Middle frontal gyrus (tissue), 1 donor: ENCODE measurements at regions not wholly inside any gene's neighbourhood (a gene's known extent, or its start where the extent isn't known, plus 50 kb on each side); places are given as distances from the start of the nearest gene placed in this dataset.

Source experiments
- DNase-seq: peaks from one replicate; pipeline ENCODE4 v3.0.0-alpha.2; 2015; ENCODE audit warnings: low spot score; ENCODE audit errors: extremely low spot score

DNA sequence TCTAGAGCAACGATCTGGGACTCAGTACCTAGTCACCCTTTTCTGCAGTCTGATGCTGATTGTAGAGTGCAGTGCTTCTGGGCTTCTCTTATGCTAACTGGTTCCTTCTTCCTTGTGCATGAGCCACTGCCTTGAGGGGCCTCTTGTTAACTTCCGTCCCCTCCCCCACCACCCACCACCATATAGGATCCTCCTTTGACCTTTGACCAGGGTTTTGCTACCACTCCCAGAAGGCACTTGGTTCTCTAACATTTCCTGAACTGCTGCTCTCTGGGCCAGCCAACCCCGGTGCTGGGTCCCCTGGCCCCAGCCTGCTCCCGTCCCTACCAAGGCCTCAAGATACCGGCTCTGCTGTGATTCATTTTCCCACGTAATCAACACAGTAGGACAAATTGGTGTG, 104.6 kb upstream of the KLF3 start:
- no peak for DNase-seq

DNA sequence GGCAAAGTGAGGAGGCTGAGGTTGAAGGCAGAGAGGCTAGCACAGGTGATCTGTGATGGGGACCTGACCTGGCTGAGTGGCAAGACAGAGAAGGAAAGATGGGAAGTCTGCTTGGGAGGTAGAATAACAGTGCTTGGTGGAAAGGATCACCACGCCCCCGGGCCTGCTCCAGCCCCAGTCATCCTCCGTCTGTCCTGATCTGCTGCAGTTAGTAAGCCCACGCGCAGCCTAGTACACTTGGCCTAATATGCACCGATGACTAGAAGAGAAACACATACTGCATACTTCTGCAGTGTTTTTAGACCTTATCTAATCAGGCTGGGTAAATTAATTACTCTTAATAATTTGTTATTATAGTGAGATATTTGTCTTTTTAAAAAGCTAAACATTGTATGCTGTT, 103.7 kb upstream of the KLF3 start:
- no peak for DNase-seq

DNA sequence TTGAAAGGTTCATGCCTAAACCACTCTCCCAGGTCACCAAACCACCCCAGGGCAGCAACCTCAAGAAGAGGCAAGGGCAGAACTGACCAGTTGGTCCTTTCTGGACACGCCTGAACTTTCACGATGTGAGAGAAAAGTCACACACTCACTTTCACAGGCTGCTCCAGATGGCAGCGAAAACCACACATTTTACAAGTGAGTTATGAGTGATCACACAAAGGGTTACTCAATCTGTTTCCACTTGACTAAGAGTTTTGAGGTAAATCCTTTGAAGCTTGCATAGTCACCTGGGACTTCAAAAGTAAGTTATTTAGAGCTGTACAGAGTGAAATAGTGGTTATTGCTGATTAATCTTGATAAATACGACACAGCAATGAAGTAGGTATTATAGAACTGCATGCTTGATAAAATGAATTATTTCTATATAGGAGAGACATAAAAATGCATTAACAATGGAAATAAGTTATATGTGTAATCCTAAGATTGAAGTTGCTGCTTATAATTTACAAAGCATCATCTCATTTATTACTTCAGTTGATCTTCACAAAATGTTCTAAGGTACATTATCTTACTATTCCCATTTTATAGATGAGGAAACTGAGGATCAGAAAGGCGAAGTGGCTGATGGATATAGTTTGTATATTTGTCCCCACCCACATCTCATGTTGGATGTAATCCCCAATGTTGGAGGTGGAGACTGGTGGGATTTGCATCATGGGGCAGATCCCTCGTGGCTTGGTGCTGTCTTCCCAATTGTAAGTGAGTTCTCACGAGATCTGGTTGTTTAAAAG, 103.0 kb upstream of the KLF3 start:
- DNase-seq, result no peak

DNA sequence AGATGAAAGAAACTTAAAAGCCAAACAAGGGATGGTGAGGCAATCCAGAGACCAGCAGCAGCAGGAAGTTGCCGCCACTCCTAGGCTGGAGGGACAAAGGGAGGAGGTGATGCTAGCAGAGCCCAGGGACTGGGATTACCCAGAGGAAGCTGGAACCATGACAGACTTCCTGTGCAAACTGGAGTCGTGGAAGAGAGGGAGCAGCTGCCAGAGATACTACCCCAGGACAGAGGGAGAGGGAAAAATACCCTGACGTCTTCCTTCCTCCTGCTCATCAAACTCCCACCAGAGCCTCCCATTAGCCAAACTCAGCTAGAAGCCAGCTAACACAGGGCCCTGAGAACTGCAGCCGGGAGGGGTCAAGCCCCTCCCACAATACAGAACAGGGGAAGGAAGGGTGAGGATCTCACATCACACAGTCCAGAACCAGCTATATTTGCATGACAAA, 101.2 kb upstream of the KLF3 start:
- DNase-seq, result no peak

DNA sequence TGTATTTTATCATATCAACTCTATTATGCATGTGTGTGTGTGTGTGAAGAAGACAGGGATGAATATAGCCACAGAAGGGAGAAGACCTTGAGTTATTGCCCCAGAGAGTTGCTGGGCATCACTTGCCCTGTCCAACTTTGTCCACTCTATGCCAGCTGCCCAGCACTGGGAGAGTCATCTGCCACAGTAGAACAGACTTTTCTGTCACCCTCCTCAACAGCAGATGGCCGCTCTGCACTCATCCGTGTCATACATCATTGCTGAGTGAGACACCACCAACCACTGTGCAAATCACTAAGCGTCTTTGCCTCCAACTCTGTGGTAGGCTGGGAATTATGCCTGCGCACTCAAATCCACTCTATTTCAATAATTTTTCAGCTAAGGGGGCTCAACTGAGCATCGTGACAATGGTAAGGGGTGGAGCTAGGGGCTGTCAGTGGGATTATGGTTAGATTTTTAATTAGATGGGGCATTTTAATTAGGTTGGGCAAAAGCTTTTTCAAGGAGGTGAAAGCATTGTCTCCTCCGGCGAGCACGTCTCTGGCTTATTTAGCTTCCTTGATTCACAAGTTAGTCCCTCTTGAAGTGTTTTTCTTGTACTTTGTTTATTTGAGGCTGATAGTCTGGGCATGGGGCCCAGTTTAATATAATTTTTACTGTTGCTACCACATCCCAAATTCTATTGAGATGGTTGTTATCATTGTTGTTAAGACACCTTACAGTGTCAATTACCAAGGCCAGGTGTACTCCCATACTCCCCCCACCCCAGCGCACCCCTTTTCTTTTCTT, 100.1 kb upstream of the KLF3 start:
- no peak for DNase-seq

DNA sequence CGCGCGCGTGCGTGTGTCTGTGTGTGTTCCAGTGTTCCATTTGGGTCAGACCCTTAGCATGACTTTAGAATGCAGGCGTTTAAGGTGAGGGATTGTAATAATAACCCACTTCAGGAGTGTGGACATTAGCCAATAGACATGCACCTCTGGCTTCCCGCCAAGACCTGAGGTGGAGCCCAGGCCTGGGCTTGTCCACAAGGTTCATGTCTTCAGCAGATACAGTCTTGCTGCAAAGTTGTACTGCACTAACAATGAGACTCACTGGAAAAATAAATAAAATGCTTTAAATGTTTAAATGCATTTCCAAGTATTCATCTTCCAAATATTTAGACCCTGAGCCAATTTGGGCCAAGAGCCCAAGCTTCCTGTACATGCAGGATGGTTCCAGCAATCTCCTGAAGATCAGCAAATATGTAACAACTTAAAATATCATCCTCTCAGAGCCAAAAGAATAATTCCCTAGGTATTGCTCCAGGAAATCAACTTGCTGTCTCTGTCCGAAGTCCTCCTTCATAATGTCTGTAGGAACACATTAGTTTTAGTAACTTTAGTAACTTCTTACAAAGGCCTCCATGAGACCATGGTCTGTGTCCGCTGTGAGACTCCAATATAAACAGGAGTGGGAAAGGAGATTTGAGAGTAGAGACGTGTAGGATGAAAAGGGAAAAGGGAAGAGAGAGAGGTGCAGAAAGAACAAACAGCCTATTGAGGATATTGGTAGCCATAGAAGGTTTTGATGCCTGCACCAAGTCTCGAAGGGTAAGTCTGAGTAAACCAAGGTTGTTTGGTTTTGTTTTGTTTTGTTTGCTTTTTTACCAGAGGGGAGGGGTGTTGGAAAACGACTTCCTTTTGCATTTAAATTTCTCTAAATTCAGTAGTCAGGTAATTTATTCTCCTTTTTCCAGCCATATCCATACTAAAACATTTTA, 98.5 kb upstream of the KLF3 start:
- DNase-seq, result no peak

DNA sequence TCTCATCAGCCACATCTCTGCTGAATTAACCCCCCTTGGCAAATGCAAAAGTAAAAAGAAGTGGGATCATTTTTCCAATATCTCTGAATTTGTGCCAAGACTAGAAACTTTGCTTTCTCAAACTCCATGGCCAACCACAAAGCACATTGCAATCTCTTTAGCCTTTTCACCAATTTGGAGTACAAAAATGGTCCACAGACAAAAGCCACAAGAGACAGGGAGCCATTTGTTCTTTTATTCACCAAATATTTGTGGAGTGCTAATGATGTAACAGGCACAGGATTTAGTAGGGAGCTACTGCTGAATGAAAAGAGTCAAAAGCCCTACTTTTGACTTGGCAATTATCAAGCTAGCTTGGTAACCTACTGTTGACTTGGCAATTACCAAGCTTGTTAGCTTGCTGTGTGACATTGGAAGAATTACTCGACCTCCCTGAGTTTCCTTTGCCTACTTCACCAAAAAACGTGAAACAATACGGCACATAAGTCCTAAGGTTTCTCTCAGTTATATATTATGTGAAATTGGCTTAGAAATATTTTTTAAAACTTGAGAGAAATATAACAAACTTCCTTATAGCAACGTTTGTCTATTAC, 97.1 kb upstream of the KLF3 start:
- DNase-seq, result no peak

DNA sequence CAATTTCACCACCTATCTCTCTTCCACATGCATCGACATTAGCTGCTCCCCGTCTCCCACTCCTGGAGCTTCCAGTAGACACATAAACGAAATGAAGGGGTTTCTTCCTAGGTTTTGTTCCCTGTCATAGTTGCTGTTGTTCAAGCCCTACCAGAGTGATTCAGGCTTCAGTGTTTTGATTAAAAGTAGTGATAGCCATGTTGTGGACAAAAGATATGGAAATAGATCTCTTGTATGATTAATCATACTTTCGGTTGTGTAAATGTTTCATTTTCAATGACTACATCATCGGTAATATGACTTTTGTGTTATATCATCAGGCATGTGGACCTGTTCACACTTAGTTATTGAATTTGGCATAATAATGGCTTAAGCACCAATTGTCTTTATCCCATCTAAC, 96.5 kb upstream of the KLF3 start:
- DNase-seq, result no peak

DNA sequence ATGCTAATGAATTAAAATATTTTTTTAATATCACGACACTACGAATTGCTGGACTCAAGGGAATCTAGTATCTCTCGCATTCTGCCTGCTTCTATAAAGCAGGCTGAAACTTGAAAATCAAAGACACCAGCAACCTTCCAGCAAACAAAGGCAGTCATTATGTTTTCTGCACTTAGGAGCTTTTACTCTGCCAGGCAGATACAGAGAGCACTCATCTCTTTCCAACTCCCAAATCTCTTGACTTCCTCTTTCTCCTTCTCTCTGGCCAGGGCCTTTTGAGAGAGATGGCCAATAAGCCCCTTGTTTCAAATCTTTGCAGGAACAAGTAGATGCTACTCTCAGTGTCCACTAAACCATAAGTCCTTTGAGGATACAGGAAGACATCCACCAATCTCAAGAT, 95.2 kb upstream of the KLF3 start:
- DNase-seq, result no peak

DNA sequence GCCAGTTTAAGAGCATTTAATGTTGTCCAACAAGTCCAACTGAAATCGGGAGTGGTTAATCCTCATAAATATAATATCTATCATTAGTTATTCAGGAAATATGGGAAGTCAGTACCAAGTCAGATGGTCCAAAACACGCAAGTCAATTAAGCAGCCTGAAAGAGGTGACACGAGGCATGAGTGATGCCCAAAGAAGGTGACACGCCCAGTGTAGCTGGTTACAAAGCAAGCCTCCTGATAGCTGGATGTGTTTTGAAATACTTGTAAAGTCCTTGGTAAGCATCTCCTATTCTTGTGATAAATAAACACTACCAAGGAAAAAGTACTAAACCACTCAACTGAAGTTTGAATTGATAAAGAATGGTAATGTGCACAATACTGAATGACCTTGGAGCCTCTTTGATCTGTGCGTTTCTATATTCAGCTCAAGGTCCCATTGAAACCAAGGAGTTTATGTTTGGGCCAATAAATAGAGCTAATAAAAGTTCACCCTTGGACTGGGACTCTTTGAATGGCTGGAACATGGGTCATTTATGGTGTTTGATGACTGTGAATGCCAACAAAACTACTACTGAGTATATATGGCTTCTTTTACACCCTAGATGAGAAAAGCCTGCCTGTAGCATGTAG, 93.2 kb upstream of the KLF3 start:
- DNase-seq, result no peak

DNA sequence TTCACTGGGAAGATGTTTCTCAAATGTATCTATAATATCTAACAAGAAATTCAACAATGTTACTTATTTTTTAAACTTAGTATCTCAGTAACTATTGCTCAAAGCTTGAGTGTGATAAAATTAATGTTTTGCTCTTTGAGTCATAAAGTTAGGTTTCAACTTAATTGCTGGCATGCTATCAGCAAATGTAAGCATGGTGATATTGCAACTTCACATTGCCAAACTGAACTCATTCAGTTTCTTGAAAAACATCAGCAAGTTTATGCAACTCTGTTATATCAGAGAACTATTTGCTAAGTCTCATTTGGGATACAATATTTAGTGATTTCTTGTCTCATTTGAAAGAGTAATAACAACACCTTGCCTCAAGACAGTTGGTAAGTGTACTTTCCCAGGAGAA, 91.2 kb upstream of the KLF3 start:
- DNase-seq, result no peak

DNA sequence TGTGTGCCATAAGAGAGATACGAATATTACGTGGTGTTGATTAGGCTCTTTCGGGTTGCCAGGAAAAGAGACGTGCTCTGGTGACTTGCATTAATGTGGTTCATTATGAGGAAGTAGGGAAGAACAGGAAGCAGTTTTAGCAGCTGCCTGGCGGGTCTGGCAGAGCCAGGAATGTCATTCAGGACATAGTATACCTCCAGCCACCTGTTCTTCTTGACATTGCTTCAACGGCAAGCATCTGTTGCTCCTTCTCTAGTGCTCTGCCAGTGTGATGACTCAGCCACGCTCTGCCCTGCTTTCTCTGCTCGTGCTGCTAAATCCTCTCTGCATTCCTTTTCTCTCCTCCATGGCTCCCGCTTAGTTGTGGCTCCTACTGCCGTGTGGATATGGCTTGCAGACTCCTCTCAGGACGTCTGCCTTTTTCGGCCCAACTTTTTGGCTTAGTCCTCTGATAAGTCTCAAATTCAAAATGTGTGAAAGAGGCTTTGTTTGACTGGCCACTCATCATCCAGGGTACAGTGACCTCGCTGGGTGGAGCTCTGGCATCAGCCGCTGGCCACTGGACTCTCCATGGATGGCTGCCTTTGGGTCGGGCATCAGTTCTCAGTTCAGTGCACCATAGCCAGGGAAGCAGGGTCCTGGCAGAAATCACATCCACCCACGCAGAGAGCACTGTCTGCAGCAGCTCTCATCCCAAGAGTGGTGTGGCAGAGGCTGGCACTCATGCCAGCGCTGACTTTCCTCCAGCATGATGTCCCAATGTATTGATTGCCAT, 89.3 kb upstream of the KLF3 start:
- DNase-seq, result no peak

DNA sequence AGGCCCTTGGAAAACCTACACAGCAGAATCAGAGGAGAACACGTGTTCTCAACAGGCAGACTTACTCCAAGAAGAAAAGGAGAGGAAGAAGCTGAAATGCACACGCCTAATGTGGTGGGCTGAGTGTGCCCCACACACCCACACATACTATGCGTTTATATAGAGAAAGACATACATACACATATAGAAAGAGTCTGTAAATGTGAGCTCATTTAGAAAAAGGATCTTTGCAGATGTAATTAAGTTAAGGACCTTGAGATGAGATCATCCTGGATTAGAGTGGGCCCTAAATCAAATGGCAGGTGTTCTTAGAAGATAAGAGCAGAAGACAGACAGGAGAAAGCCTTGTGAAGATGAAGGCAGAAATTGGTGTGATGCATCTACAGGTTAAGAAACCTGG, 87.2 kb upstream of the KLF3 start:
- DNase-seq, result no peak

DNA sequence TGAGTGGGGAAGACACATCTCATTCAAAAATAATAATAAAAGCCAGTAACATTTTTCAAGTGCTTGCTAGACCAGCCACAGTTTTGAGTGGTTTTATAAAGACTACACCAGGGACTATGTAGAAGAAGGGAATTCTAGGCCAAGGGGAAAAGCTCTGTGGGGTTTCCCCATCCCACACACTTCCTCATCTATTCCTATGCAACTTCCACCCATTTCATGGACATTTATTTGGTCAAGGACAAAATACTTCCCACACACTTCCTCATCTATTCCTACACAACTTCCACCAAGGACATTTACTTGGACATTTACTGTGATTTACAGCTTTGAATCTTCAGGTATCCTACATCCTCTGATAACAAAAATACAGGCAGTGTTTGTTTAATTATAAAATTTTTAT, 86.5 kb upstream of the KLF3 start:
- DNase-seq, result no peak

DNA sequence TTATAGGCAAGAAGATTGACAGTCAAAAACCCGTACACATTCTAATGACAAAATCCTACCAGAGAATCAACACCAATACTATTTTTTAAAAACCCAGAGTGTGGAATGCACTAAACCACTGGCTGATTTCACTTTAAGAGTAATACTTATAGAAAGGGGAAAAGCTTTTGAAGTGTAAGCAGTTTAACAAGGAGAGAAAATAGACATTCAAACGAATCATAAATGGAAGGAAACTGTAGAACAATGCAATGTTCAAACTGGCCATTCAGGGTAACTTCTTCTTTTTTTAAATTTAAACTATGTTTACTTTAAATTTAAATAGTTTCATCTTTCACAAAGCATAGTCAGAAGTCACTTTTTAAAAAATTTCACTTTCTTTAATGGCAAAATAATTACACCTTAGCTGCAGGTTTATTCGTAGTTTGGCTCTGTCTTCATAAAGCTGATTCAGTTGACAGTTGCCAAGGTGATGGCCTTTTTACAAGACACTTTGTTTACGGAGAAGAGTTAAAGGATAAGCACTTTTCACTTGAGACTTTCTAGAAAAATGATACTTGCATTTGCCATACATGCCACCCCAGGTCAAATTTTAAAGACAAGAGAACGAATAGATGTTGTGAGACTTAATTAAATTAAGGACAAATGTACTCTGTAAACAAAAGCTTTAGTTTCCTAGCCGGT, 82.4 kb upstream of the KLF3 start:
- no peak for DNase-seq

DNA sequence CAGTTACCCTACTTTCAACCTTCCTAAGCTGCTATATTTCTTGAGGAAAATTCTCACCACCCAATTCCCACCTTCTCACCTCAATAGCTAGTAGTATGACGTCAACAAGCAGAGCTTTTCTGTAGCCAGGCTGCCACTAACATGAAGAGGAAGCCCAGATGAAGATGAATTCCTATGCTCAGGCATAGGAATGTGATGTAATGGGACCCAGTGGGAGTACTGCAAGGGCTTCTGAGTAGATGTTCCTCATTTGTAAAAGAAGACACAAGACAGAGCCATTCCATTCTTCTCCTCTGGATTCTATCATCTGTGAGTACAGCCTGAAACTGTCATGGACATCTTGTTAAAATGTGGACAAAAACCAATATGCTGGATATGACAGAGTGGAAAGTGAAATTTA, 81.6 kb upstream of the KLF3 start:
- no peak for DNase-seq

DNA sequence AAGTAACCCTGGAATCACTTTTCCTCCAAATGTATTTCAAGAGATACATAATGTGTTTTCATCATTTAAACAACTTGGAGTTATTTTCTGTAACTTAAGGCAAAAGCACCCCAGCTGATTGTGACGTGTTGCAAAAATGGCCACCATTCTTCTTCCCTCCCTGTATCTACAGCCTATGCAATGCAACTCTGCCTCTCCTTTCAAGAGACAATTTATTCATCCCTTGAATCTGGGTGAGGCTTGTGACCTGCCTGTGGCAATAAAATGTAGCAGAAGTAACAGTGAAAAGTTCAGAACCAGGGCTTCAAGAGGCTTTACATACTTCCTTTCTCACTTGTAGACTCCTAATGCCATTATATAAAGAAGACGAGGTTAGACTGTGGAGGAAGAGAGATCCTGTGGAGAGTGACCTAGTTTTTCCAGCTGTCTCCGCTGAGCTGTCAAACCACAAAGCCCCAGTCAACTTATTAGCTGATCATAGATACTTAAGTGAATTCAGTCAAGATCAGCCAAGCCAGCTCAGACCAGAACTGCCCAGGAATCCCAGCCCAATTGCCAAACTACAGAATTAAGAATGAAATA, 81.0 kb upstream of the KLF3 start:
- no peak for DNase-seq

DNA sequence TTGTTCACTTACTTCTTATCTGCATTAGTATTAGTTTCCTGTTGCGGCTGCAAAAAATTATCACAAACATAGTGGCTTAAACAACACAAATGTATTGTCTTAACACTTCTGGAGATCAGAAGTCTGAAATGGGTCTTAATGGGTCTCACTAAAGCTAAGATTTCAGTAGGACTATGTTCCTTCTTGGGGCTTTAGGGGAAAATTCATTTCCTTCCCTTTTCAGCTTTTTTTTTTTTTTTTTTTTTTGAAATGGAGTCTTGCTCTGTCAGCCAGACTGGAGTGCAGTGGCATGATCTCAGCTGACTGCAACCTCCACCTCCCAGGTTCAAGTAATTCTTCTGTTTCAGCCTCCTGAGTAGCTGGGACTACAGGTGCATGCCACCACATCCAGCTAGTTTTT, 78.1 kb upstream of the KLF3 start:
- DNase-seq, result no peak

DNA sequence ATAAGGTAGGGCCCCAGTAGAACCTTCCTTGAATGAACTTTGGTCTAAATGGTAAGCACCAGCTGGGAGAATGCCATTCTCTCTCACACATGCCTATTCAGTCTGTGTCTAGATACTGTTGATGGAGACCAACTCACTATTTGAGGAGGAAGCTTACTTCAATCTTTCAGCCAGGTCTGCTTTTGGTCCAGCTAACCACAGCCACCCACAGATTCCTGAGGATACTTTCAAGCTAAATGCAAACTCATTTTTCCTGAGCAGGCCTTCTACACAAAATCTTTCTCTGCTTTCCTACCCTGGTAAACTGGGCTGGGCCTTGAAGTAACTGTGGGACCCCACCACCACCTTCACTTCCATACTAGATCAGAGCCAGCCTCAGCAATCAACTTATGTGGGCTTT, 76.9 kb upstream of the KLF3 start:
- no peak for DNase-seq
